ENCODE measurements at regions not wholly inside any gene's neighbourhood (a gene's known extent, or its start where the extent isn't known, plus 50 kb on each side); places are given as distances from the start of the nearest gene placed in this dataset.

DNA sequence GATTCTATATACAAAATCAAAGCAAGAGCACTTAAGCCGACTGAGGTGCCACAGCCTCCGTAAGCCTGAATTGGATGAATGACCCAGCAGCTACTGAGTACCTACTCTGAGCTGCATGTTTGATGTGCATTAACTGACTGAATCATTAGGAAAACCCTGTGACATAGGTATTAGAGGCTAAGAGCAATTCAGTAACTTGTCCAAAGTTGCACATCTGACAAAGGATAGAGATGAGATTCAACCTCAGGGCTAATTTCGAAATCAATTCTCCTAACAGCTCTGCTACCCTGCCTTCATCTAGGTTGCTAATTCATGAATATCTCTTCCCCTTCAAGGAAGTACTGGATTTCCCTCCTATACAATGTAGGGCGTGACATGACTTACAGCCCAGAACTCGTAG lies 89.1 kb upstream of the GLIS3 start:
- FAIRE-seq (no peak), DNase-seq (ENCODE audit: extremely low spot score, insufficient read length, low read depth) (no peak)

DNA sequence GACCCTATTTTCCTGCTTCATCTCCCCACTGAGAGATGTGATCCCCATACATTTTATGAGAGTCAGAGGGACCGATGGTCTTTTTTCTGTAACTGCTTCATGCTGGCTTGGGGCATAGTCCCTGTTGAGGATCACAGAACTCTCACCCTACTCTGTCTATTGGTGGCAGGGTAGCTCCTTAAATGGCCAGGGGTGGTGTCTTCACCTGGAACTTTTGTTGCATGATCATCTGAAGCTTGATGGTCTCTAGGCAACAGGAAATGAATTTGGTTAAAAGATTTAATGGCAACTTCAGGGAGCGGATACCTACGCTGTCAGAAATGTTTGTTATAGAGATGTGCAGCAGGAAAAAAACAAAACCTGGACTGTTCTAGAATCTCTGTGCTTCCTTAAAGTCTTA lies 87.0 kb upstream of the GLIS3 start:
- FAIRE-seq (peak; percentile 66), DNase-seq (ENCODE audit: extremely low spot score, insufficient read length, low read depth) (no peak)

DNA sequence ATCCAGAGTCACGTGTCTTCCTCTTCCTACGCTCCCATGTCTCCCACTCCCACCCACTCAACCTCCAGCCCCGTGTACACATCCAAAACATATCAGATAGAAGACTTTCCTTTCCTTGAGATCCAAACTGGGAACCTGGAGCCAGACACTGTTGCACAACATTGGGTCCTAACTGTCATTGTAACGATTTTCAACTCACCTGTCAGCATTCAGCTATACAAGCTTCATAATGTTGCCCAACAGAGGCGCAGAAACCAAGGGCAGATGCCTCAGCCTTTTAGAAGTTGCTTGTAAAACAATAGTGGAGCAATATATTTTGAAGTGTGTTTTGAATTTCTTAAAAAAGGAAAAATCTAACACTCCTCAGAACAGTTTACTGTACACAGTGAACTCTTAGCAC lies 84.9 kb upstream of the GLIS3 start:
- no peak for DNase-seq (ENCODE audit: extremely low spot score, insufficient read length, low read depth)
- no peak for FAIRE-seq

DNA sequence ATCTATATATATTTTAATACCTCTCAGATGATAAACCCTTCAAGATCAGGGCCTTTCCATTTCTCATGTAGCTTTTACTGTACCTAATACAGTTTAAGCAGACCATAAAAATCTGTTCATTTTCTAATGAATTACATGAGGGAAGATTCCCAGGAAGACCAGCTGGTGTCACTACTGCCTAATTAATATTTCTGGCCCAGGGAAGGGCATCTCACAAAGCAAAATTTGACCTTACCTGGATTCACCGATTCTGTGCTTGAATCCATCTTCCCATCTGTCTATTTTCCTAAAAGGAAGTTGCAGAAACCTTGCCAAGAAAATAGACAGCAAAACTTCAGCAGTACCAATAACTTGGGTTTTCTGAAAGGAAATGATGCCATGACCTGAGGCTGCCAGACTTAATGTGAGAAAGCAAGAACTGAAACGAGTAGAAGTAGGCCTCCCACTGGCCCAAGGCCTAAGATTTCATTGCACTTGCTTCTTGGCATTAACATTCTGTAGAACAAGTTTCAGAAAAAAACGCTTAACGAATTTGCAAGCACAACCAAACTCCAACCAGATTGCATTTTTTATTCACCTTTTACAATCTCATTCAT lies 83.0 kb upstream of the GLIS3 start:
- DNase-seq (ENCODE audit: extremely low spot score, insufficient read length, low read depth) (no peak), FAIRE-seq (peak; percentile 88)

DNA sequence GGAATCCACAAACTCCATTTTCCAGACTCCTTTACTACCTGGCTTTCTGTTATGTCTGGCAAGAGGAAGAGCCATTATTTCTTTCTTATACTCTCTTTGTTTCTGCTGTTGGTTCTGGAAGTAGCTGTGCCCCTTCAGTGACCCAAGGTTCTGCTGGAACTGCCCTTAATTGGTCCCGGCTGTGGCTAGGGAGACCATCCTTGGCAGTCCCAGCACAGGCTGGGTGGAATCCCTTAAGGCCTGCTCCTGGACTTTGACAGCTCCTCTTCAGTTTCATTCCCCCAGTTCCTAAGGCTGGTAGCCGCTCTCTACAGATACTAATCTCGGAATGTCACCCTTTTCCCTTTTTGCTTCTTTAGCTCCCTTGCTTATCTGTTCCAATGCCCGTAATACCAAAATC lies 81.9 kb upstream of the GLIS3 start:
- FAIRE-seq (no peak), DNase-seq (ENCODE audit: extremely low spot score, insufficient read length, low read depth) (no peak)

DNA sequence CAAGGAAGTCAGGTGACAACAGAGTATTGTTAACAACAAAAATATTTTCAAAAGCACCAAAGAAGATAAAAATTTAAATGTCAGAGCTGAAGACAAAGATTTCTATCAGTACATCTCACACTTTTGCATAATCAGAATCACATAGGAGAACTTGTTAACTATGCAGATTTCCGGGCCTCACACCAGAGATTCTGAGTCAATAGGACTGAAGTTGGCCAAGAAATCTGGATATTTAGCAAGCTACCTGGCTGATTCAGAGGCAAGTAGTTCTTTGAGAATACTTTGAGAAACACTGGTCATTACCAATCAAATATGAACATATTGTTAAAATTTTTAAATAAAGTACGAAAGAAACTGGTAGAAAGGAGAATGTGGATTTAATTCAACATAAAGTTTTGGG lies 80.5 kb upstream of the GLIS3 start:
- FAIRE-seq (no peak), DNase-seq (ENCODE audit: extremely low spot score, insufficient read length, low read depth) (no peak)

DNA sequence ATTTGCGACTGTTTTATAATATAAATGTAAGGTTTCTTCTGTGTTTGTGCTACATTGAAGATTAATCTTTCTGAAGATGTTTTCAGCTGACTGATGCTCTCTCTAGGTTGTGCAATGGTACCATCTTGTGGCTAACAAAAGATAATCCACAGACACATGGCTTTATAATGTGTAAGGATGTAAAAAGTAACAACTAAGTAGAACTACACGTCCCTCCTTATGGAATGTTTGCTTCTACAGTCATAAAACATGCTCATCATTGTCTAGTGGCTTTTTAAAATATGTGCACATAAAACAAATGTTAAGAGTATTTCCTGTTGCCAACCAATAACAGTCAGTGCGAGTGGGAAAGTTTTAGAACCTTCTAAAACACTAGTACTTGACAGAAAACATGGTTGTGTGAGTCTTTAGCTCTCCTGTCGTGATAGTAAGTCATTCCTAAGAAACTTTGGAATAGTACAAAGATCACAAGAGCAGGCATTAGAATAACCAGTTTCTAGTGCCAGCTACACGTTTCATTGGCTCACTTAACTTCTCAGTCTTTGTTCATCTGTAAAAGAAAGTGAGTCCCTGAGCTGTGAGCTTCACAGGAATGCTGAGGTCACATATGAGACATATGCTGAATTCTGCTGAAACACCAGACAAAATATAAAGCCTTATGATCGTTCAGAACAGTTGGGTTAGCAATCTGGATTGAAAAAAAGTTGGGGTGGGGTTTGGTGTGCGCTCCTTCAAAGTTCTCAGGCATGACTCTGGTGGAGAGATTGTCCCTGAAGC lies 75.7 kb upstream of the GLIS3 start:
- DNase-seq (ENCODE audit: extremely low spot score, insufficient read length, low read depth): no peak
- no peak for FAIRE-seq

DNA sequence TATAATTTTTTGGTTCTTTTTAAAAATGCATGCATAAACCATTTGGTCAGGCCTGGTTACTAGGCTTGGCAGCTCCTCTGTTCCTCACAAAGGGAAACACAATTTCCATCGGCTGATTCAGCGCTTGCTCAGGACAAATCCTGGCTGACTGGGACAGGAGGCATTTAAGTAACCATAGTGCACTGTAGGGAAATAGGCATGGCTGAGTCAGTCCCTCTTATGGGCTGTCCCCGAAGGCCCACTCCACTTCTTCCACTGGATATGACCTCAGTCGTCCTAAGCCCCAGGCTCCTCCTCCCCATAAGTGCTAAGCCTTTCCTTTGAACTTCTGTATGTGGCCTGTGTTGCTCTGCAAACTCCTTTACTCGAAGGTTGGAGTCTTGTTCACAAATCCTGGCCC lies 71.2 kb upstream of the GLIS3 start:
- DNase-seq (ENCODE audit: extremely low spot score, insufficient read length, low read depth) (no peak), FAIRE-seq (no peak)

DNA sequence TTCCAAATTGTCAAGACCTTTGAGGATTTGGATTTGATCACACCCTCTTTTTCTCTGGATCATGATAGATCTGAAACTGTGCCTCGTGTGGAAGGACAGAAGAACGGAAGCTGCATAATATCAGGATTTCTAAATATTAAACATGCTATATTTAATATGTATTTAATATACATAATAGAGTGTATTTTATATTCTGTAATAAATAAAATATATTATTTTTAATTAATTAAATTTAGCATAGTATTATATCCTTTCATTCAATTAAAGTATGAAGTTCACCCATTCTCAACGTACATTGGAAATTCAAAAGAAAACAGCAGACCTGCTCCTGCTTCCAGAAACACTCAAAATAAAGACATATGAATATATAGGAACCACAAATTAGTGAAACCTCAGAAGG lies 70.6 kb upstream of the GLIS3 start:
- DNase-seq (ENCODE audit: extremely low spot score, insufficient read length, low read depth) (no peak), FAIRE-seq (no peak)

DNA sequence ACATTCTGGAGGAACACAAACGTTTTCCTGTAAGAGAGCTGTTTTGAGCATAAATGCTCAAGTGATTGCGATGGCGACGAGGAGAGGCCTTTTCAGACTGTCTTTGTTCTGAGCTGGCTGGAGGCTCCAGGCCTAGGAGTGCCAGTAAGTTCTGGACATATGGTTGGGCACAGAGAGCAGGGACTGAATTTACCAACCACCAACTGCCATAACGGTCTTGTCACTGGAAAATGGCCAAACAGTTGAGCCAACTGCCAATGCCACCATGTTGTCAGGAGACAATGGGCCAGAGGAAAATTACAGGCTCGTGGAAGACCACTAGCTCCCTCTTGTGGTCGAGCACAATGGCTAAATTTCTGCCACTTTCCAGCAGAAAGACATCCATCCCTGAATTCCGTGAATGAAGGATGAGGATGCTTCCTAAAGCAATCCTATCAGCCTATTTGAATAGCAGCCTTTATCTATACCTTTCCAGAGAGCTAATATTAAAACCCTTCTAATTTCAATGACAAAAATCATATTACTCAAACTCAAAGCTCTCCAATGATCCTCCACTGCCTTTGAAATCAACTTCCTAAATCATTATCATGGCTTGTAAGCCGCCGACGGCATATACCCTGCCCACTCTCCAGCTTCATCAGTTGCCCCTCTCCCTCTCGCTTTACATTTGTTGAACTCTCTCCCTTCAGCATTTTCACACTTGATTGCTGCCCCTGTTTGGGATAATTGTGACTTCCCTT lies 66.9 kb upstream of the GLIS3 start:
- FAIRE-seq: peak; percentile 77

DNA sequence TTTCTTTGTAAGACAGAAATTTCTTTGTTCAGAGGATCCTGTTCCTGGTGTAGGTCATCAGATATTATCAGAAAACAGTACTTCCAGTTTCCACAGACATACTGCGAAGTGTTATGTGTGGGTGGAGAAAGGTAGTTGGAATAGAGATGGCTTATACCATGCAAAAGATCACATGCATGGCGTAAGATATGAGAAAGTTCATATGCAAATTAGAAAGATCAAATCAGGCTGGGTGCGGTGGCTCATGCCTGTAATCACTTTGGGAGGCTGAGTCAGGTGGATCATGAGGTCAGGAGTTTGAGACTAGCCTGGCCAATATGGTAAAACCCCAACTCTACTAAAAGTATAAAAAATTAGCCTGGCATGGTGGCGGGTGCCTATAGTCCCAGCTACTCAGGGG lies 65.2 kb upstream of the GLIS3 start:
- DNase-seq (ENCODE audit: extremely low spot score, insufficient read length, low read depth) (no peak), FAIRE-seq (no peak)

More for the DNA sequence above, 66.9 kb upstream of the GLIS3 start:
- no peak for DNase-seq (ENCODE audit: extremely low spot score, insufficient read length, low read depth)

DNA sequence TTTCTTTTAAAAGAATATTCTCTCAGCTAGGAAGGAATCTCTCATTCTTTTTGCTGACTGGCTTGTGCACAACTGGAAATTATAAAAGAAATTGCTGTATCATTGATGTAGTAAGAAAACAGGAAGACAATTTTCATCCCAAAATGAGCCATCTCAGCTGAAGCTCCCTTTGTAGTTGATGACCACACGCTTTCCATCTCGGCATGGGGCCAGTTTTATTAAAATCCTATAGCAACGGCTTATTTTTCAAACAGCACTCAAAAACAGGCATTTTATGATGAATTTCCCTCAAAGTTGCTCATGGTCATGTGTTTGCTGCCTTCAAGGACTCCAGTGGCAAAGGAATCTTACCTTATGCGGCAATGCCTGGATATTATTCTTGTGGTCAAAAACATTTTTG lies 62.4 kb upstream of the GLIS3 start:
- DNase-seq (ENCODE audit: extremely low spot score, insufficient read length, low read depth) (no peak), FAIRE-seq (no peak)

DNA sequence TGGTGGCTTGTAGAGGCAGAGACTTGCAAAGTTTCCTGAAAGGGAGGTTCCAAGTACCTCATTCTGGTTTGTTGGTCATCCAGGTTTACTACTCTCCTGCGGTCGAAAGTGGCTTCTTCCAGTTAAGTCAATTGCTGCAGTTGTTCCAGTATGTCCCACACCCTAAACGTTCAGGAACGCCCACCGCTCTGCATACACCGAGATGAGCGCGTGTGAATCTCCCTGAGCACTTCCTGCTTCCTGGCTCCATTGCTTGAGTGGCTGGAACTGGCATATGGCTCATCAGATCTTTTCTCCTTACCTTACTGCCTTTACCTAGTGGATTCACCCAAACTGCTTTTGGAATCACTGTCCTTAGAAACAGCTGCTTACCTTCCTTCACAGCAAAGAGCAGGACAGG lies 59.1 kb upstream of the GLIS3 start:
- DNase-seq (ENCODE audit: extremely low spot score, insufficient read length, low read depth) (no peak), FAIRE-seq (no peak)

DNA sequence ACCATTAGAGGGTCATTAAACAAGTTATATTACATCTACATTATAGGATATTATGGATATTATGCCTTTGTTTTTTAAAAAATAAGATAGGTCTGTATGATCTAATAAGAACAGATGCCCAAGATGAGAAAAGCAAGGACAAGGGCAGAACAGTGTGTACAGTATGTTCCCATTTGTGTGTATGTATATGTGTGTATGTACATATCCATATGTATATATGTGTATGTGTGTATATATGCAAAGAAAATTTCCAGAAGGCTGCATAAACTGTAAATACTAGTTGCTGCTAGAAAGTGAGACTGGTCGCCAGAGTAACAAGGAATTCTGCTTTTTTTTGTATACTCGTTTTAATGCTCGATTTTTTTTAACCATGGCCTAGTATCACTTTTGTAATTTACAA lies 58.1 kb upstream of the GLIS3 start:
- DNase-seq (ENCODE audit: extremely low spot score, insufficient read length, low read depth): no peak
- no peak for FAIRE-seq

DNA sequence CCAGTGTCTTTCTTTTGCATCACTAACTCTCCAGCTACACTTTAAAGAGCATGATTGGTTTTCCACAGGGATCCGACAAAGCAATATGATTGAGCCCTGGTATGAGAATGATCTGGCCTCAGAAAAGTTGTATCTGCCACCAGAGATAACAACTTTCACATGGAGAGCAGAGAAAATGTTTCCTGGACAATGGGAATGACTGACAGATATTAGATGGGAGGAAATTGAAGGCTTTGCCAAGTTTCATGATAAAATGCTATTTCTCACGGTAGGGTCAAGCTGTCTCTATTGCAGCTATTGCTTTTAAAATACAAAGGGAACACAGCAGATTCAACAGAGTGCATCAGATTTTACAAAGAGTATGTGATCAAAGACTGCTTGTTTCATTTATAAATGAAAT lies 56.4 kb upstream of the GLIS3 start:
- FAIRE-seq (no peak), DNase-seq (ENCODE audit: extremely low spot score, insufficient read length, low read depth) (no peak)

DNA sequence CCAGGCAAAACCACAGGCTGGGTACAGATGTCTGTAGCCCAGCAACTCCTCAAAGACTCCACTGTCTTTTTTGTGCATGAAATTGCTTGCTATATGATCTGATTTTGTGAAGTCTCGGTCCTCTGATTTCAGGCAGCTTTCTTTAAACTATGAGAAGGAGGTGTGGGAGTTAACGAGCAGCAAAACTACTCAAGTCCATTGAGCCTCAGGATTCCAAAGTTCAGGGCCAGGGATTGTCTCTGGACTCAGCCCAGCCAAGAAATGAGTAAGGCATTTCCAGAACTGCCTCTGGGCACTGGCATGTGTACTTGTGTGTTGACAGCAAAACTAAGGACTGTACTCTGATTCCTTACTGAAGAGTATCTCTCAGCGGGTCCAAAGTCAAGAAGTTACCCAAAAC lies 53.4 kb upstream of the GLIS3 start:
- DNase-seq (ENCODE audit: extremely low spot score, insufficient read length, low read depth): no peak
- FAIRE-seq: no peak

DNA sequence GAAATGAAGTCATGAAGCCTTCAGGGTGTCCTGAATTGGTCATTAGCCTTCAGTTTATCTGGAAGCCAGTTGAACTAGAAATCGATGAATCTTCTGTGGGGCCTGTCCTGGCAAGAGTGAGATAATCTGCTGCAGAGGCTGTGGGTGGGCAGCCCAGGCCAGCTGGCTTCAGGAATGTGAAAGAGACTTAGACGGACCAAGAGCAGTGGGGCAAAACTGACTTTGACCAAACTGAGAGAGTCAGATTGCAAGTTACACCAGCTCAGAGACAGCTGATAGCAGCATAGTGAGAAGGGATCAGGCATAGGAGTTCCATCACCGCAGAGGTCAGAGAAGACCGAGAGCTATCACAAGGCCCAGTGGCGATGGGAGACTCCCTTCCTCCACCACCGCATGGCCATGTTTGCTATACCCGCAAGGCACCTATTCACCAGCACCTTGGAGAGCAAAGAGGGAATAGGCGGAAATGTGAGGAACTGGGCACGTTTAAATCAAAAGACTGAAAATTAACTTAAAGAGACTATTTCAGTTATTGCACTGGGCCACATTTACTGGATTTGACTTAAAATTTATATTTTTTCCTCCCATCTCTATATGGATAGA lies 50.0 kb upstream of the GLIS3 start:
- no peak for FAIRE-seq
- DNase-seq (ENCODE audit: extremely low spot score, insufficient read length, low read depth): no peak

Data from GM18507 (cell line).